Astrocyte of the cerebellum (primary cell): ENCODE measurements at regions not wholly inside any gene's neighbourhood (a gene's known extent, or its start where the extent isn't known, plus 50 kb on each side); places are given as distances from the start of the nearest gene placed in this dataset.

Source experiments
- DNase-seq: peaks from one replicate; pipeline ENCODE4 v3.0.0-alpha.2; 2011; ENCODE audit warnings: low read depth
- H3K4me3 ChIP-seq: 2 replicates; pipeline ENCODE4 v1.5.1; 2011; ENCODE audit warnings: mild to moderate bottlenecking, low read depth, low read length, moderate library complexity
- CTCF ChIP-seq: IDR thresholded peaks from 2 replicates; pipeline ENCODE4 v1.5.1; 2012; ENCODE audit warnings: low read length, low read depth, moderate library complexity, mild to moderate bottlenecking; ENCODE audit errors: missing control alignments
- in situ Hi-C: cut with HindIII; loops from 2 replicates; pipeline ENCODE4 v1.10.0; 2017; ENCODE audit warnings: low sequenced_read_pairs

- DNase-seq = no peak
- H3K4me3 ChIP-seq = no peak overlapping the region
- no peak for TF ChIP-seq CTCF
- in situ Hi-C loops = no loop called here
Measured at GRCh38 chr7:106592282-106593027, 68.5 kb downstream of the CCDC71L start.

- no peak for TF ChIP-seq CTCF
- in situ Hi-C loops = no loop called here
- DNase-seq = no peak
- no peak overlapping the region for H3K4me3 ChIP-seq
Measured at GRCh38 chr7:106591146-106591545, 69.8 kb downstream of the CCDC71L start.

GRCh38 chr7:106590209-106590816 lies 70.6 kb downstream of the CCDC71L start:
- DNase-seq = no peak
- in situ Hi-C loops = no loop called here
- TF ChIP-seq CTCF = no peak
- H3K4me3 ChIP-seq = no peak overlapping the region

GRCh38 chr7:106589198-106589879 lies 71.6 kb downstream of the CCDC71L start:
- no peak overlapping the region for H3K4me3 ChIP-seq
- DNase-seq = no peak
- in situ Hi-C loops = no loop called here
- no peak for TF ChIP-seq CTCF

- no peak for DNase-seq
- in situ Hi-C loops = no loop called here
- no peak for TF ChIP-seq CTCF
- H3K4me3 ChIP-seq = no peak overlapping the region
Measured at GRCh38 chr7:106588422-106589197, 72.3 kb downstream of the CCDC71L start.
